Endodermal cell (in vitro differentiated cells): ENCODE measurements at regions not wholly inside any gene's neighbourhood (a gene's known extent, or its start where the extent isn't known, plus 50 kb on each side); places are given as distances from the start of the nearest gene placed in this dataset.

Experiments used
- DNase-seq: peaks from one replicate; pipeline ENCODE4 v3.0.0-alpha.2; 2017
- H3K27ac ChIP-seq: 2 replicates; pipeline ENCODE4 v1.5.1; 2013; ENCODE audit warnings: mild to moderate bottlenecking, low read depth, low read length, moderate library complexity
- H3K27me3 ChIP-seq: 2 replicates; pipeline ENCODE4 v1.6.1; 2013; ENCODE audit warnings: mild to moderate bottlenecking, low read length, moderate library complexity; ENCODE audit not compliant: insufficient read depth, control insufficient read depth, poor library complexity, severe bottlenecking
- H3K36me3 ChIP-seq: 2 replicates; pipeline ENCODE4 v1.7.0; 2013; ENCODE audit warnings: mild to moderate bottlenecking, low read length, moderate library complexity; ENCODE audit not compliant: control insufficient read depth, insufficient read depth
- H3K4me1 ChIP-seq: one replicate; pipeline ENCODE4 v1.7.0; 2013; ENCODE audit warnings: low read length; ENCODE audit not compliant: control insufficient read depth, insufficient read depth
- H3K4me3 ChIP-seq: 2 replicates; pipeline ENCODE4 v1.5.1; 2013; ENCODE audit warnings: mild to moderate bottlenecking, low read length, moderate library complexity
- H3K9ac ChIP-seq: 2 replicates; pipeline ENCODE4 v1.6.1; 2013; ENCODE audit warnings: mild to moderate bottlenecking, low read length, moderate library complexity; ENCODE audit not compliant: poor library complexity, severe bottlenecking; ENCODE audit errors: extremely low read depth
- H3K9me3 ChIP-seq: 2 replicates; pipeline ENCODE4 v1.6.1; 2013; ENCODE audit warnings: mild to moderate bottlenecking, low read length, moderate library complexity; ENCODE audit not compliant: control insufficient read depth
- H3K27ac Mint-ChIP-seq: 2 replicates; pipeline ENCODE4 v1.8.0; 2020; ENCODE audit warnings: mixed read lengths
- H3K27me3 Mint-ChIP-seq: 2 replicates; pipeline ENCODE4 v1.8.0; 2021; ENCODE audit warnings: mild to moderate bottlenecking, mixed read lengths; ENCODE audit not compliant: insufficient read depth
- H3K36me3 Mint-ChIP-seq: 2 replicates; pipeline ENCODE4 v1.8.0; 2020; ENCODE audit warnings: low read depth, mixed read lengths
- H3K4me1 Mint-ChIP-seq: 2 replicates; pipeline ENCODE4 v1.8.0; 2020; ENCODE audit warnings: mixed read lengths
- H3K4me3 Mint-ChIP-seq: 2 replicates; pipeline ENCODE4 v1.8.0; 2020; ENCODE audit warnings: mild to moderate bottlenecking, moderate library complexity, mixed read lengths
- H3K9me3 Mint-ChIP-seq: 2 replicates; pipeline ENCODE4 v1.8.0; 2020; ENCODE audit warnings: mild to moderate bottlenecking, mixed read lengths
- CTCF ChIP-seq: fragments of 200-600 bp; sonication (generic); conservative IDR thresholded peaks from 2 replicates; pipeline ENCODE4 v1.5.0; 2021; ENCODE audit warnings: antibody characterized with exemption, mild to moderate bottlenecking
- WGBS, 2 experiments: methylation state at CpG; one replicate each; pipeline versions ENCODE4 v1.1.5 to v1.1.7; 2013; ENCODE audit warnings: missing lambda C conversion rate in 2 of 2, mixed read lengths in 1 of 2; ENCODE audit not compliant: insufficient coverage in 1 of 2, insufficient read length in 1 of 2; 5-methylcytosine and 5-hydroxymethylcytosine counted together

DNA sequence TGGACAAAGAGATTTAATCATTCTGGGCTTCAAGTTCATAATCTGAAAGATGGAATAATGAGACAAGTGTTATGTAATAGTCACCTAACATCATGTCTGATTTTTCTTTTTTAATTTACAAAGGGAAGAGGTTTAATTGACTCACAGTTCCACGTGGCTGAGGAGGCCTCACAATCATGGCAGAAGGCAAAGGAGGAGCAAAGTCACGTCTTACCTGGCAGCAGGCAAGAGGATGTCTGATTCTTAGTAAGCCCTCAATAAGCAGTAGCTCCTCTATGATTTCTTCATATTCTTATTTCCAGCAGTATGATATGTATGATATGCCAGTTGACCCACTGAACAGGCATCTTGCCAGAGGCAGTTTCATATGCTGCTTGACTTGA is 152.7 kb downstream of the S1PR1 start:
- Mint-ChIP-seq H3K27me3 (peaks cover 4% of the 10 kb centered on the region), H3K36me3 (no peaks in the 10 kb centered on the region), H3K27ac (no peak overlapping the region), H3K9me3 (peaks cover 29% of the 10 kb centered on the region), H3K4me1 (peaks cover 6% of the 10 kb centered on the region), H3K4me3 (no peak overlapping the region)
- Histone ChIP-seq H3K4me3 (no peak overlapping the region), H3K27me3 (no peaks in the 10 kb centered on the region), H3K9me3 (peaks cover 24% of the 10 kb centered on the region), H3K4me1 (no peaks in the 10 kb centered on the region), H3K27ac (no peak overlapping the region), H3K9ac (no peak overlapping the region), H3K36me3 (no peaks in the 10 kb centered on the region)
- TF ChIP-seq CTCF = no peak
- 81 to 92% methylated on average over 2 of the region's 2 CpGs for WGBS, 2 experiments
- DNase-seq = no peak

DNA sequence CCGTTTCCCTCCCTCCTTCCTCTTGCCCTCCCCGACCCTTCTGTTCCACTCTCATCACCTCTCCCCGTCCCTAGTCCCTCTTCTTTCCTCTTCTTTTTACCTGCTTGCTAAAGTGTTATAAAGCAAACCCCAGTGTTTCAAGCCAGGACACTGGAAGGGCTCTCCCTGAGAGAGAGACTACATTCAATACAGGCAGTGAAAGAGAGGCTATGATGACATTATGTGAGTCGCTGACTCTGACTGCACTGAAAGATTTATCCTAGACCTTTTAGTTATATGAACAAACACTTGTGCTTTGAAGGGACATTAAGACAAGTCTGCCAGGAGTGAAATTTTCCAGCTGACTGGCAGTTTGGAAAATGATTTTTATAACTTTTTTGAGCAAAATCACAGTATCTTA is 155.7 kb downstream of the S1PR1 start:
- TF ChIP-seq CTCF = no peak
- H3K27me3 Mint-ChIP-seq = peaks cover 7% of the 10 kb centered on the region
- H3K4me3 Mint-ChIP-seq = no peak overlapping the region
- Histone ChIP-seq H3K9ac (no peak overlapping the region), H3K9me3 (peaks cover 6% of the 10 kb centered on the region), H3K4me3 (no peak overlapping the region), H3K4me1 (no peaks in the 10 kb centered on the region), H3K36me3 (no peaks in the 10 kb centered on the region), H3K27me3 (no peaks in the 10 kb centered on the region), H3K27ac (no peak overlapping the region)
- WGBS, 2 experiments = 88 to 92% methylated on average over 4 of the region's 4 CpGs
- peaks cover 14% of the 10 kb centered on the region for H3K9me3 Mint-ChIP-seq
- H3K4me1 Mint-ChIP-seq = peaks cover 6% of the 10 kb centered on the region
- H3K36me3 Mint-ChIP-seq = no peaks in the 10 kb centered on the region
- DNase-seq = no peak
- H3K27ac Mint-ChIP-seq = no peak overlapping the region

DNA sequence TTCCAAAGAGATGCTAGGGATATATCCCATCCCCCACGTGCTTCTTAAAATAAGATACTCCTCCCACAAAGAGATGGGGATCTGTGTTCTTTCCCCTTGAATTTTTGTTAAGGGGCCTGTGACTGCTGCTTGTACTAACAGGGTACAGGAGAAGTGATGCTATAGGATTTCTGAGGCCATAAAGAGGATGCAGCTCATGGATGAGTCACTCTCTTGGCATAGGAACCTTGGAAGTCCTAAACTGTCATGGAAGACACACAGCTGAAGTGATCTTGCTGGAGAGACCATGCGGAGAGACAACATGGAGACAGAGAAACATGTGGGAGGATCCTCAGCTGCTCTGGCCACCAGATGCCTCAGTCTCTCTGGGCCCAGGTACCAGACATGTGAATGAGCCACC is 157.2 kb downstream of the S1PR1 start:
- H3K36me3 ChIP-seq = no peaks in the 10 kb centered on the region
- TF ChIP-seq CTCF = no peak
- no peak overlapping the region for H3K9ac ChIP-seq
- H3K4me3 Mint-ChIP-seq = no peak overlapping the region
- 96 to 100% methylated on average over 1 to 2 of the region's 2 CpGs for WGBS, 2 experiments
- no peak for DNase-seq
- peaks cover 4% of the 10 kb centered on the region for H3K27me3 Mint-ChIP-seq
- no peaks in the 10 kb centered on the region for H3K9me3 ChIP-seq
- peaks cover 3% of the 10 kb centered on the region for H3K4me1 Mint-ChIP-seq
- no peaks in the 10 kb centered on the region for H3K9me3 Mint-ChIP-seq
- no peak overlapping the region for H3K27ac ChIP-seq
- no peaks in the 10 kb centered on the region for H3K27me3 ChIP-seq
- no peaks in the 10 kb centered on the region for H3K36me3 Mint-ChIP-seq
- no peaks in the 10 kb centered on the region for H3K4me1 ChIP-seq
- no peak overlapping the region for H3K4me3 ChIP-seq
- no peak overlapping the region for H3K27ac Mint-ChIP-seq
